ENCODE measurements at regions not wholly inside any gene's neighbourhood (a gene's known extent, or its start where the extent isn't known, plus 50 kb on each side); places are given as distances from the start of the nearest gene placed in this dataset.
"Not testable (repeated sequence)": the region's sequence is repeated elsewhere in the genome, so short reads cannot be mapped to it uniquely, and the experiment has no call there.

DNA sequence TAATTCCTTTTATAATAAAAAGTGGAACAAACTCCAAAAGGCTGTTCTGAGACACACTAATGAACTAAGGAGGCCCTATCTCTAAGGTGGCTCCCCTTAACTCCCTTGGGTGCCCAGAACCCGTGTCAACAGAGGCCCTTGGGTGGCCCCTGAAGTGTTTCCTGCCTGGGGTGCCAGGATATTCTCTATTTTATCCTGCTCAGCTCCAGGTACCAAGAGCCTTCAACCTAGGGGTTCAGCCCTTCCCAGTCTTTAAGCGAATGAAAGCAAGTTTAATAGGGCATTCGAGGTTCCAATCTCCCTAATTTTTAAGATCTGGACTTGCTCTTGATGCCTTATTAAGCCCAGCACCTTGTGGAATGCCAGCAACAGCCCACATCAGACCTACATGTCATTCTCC is 64.4 kb upstream of the MYO3A start:
- DNase-seq: no peak

DNA sequence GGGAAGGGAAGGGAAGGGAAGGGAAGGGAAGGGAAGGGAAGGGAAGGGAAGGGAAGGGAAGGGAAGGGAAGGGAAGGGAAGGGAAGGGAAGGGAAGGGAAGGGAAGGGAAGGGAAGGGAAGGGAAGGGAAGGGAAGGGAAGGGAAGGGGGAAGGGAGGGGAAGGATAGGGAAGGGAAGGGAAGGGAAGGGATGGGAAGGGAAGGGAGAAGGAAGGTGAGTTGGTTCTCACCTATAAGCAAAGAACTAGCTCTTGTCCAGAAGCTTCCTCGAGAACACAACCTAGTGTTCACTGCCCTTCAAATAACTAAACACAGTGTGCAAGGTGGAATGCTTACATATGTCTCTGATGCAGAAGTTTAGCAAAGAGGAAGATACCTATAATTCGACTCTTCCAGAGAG is 59.6 kb upstream of the MYO3A start:
- DNase-seq: not testable (repeated sequence)

DNA sequence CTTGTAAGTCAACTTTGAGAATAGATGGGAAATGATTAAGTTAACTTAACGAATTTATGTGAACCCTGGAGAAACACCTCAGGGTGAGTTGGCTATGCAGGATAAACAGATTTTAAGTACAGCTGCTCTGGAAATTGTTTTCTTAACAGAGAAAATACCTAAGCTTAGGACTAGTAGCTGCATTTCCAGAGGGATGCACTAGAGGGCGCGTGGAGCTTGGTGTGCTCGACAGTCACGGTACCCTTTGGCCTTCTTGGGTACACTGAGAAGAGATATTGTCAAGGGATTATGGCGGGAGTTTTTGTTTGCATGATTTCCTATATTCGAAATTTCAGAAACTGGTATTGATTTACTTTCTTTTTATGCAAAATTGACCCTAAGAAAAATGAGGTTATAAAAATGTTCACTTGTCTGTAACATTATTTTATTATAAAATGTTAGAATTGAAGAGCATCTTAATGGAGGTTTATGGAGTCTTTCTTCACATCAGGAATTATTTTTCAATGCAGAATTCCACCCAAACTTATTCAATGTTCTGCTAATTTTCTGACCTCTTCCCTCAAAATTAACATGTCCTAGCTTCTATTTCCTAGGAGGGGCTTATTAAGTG is 58.4 kb upstream of the MYO3A start:
- no peak for DNase-seq

DNA sequence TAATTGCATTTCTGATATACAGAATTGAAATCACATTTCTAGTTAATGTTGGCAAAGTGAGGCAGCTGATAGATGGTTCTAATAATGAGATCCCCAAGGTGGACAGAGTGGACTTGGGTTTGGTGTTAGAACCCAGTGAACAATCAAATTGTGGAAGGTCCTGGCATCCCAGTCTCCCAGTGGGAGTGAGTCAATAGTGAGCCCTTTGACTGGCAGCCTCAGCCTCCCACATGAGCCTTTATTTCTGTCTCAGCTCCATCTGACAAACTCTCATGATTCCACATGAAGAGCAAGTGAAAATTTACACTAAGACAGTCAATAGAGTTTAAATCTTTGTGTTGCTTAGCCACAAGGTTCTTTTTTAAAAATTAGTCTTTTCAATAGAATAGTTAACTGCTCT is 56.7 kb upstream of the MYO3A start:
- no peak for DNase-seq

Data from SIG-M5 (cell line).